Glomerular visceral epithelial cell (primary cell): ENCODE measurements at regions not wholly inside any gene's neighbourhood (a gene's known extent, or its start where the extent isn't known, plus 50 kb on each side); places are given as distances from the start of the nearest gene placed in this dataset.
A peak's percentile ranks its signal among the peaks of the same experiment; 100 is the strongest.
"Not testable (repeated sequence)": the region's sequence is repeated elsewhere in the genome, so short reads cannot be mapped to it uniquely, and the experiment has no call there.

Experiments
- DNase-seq: peaks from one replicate; pipeline ENCODE4 v3.0.0-alpha.2; 2016; ENCODE audit errors: extremely low spot score

DNA sequence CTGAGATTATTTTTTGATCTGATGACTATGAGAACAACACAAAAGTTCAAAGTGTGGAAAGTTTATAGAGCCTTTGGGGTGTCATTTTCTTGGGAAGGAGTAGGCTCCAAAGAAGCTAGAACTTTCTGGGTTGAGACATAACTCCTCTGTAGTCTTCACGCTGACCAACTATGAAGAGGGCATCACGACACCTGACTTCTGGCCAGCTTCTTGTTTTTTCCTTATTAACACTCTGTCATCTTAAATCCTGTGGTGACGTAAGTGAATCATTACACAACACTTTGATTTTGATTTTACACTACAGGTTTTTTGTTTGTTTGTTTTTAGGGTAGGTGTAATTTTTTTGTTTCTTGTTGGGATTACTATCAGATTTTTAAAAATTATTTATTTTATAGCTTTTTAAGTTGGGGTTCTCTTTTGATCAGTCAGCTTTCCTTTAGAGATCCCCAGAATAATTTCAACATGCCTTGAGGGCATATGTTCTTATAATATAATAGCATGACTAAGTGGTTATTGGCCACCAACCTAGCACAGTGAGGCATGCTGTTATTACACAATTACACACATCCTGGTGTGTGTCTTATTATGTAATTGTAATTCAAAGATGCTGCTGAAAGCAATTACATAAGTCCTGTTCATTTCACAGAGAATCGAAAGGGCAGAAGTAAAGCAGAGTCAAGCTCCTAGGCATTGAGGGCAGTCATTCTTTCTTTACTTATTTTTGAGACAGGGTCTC, 281.6 kb upstream of the NOTCH2NLA start:
- not testable (repeated sequence) for DNase-seq

DNA sequence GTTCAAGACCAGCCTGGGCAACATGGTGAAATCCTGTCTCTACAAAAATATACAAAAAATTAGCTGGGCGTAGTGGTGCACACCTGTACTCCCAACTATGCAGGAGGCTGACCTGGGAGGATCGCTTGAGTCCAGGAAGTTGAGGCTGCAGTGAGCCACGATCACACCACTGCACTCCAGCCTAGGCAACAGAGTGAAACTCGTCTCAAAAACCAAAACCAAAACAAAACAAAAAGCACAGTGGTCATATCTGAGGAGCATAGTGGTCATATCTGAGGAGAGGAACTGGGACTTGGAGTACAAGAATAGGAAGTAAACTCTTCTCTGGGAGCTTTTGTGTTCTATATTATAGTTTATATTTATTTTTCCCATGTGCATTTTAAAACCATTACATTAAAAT, 275.3 kb upstream of the NOTCH2NLA start:
- DNase-seq, result not testable (repeated sequence)

DNA sequence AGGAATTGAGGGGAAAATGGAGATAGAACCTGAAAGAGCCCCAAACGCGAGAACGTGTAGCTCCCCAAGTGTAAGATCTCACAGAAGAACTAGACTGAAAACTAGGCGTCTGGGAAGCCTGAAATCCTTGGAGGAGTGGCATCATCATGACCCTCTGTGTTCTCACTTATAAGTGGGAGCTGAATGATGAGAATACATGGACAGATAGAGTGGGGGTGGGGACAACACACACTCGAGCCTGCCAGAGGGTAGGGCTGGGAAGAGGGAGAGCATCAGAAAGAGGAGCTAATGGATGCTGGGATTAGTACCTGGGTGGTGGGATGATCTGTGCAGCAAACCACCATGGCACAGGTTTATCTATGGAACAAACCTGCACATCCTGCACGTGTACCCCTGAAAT, 258.7 kb upstream of the NOTCH2NLA start:
- not testable (repeated sequence) for DNase-seq

DNA sequence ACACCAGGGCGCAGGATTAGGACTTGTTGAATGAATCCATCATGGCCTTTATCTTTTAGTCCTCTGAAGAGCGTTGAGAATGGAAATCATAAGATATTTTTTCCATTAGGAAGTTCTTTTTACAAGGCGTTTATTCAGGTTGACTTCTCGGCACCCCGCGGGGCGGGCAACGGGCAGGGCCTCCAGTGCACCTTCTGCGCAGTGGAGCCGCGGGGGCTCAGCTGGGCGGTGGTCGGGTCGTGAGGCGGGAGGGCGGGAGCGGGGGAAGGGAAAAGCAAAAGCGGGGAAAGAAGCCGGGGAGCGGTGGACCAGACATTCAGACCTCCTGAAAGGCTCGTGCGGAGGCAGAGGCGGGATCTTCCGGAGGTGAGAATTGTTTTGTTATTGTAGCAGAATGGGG, 258.3 kb upstream of the NOTCH2NLA start:
- DNase-seq, result not testable (repeated sequence)

DNA sequence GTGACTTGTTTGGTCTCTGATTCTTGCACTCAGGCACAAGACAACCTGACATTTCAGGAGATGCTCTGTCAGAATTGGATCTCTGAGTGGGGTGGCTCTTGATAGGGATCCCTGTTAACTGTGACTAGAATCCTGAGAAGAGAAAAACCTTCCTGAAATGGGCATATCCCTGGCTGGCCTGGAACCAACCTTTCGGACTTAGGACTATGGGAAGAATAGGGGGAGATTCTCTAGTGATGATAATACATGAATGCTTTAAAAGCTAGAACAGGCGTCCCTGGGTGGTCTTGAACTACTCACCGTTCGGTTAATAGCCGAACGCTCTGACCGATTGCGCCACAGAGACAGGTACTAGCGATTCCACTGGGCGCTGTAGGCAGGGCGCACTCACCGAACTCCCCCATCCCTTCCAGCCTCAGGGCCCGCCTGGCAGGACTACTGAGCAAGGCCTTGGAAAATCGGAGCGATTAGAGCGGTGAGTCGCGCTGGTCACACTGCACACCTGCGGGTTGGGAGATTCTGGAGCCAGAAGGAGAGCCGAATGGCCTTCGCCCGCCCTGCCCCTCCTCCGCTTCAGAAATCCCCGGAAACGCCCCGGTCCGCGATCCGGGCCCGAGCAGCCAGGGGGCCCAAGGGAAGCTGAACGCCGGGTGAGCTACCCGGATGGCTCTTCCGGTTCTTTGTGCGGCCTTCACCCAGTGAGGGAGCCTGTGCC, 257.6 kb upstream of the NOTCH2NLA start:
- peak; percentile 37 for DNase-seq

DNA sequence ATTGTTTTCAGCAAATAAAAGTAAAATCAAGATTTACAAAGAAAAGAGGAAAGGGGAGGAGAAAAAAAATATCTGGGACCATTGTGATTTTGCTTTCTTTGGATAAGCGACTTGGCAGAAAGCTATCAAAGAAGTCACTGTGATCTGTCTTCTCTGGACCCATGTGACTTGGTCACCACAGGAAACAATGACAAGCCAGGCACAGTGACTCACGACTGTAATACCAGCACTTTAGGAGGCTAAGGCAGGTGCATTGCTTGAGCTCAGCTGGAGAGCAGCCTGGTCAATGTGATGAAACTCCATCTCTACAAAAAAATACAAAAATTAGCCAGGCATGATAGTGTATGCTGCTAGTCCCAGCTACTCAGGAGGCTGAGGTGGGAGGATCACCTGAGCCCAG, 255.4 kb upstream of the NOTCH2NLA start:
- not testable (repeated sequence) for DNase-seq

DNA sequence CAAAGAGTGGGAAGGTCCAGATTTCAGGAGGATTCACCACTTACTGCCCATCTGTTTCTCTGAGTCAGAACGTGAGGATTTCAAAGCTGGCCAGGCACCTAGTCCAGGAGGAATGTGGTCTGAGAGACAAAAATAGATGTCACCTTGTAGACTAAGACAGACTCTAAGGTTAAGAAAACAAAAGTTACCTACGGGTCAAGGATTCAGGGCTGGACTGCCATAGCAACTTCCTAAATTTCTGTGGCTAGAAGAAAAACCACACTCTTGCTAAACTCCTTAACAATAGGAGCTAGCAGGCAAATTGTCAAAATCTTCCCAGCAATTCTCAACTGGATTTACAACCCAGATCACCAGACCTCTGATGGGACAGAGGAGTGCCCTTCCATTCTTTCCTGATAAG, 250.4 kb upstream of the NOTCH2NLA start:
- peak; percentile 59 for DNase-seq

DNA sequence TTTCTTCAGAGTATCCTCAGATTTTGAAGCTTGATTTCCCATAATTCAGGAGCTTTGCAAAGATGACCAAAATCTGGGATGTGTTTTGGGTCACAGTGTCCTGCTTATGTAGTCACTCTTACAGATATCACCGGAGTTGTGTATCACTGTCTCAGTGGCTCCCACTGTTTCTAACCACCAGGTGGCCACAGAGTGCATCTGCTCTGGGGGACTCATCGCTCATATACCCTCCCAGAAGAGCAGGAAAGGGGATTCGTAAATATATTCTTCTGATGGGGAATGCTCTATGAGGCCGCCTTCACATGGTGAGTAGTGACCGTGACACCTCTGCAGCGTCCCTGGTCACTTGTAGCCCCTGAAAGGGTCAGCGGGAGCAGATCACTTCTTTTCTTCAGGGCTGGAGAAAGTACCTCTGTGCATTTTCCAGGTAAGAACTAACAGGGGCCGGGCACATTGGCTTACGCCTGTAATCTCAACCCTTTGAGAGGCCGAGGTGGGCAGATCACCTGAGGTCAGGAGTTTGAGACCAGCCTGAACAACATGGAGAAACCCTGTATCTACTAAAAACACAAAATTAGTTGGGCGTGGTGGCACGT, 249.4 kb upstream of the NOTCH2NLA start:
- DNase-seq, result peak; percentile 32

DNA sequence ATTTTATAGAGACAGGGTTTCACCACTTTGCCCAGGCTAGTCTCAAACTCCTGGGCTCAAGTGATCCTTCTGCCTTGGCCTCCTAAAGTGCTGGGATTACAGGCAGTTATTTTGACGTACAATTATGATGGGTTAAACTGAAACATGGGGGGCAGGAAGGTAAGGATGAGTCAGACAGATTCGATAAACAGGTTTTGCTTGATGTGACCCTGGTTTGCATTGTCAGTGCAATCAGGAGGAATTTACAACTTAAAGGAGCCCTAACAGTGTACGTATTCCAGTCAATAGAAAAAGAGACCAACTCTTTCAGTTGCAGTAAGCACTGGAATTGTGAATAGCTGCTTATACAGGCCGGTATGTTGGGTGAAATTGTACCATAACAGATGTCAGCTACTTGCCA, 246.3 kb upstream of the NOTCH2NLA start:
- DNase-seq, result not testable (repeated sequence)

DNA sequence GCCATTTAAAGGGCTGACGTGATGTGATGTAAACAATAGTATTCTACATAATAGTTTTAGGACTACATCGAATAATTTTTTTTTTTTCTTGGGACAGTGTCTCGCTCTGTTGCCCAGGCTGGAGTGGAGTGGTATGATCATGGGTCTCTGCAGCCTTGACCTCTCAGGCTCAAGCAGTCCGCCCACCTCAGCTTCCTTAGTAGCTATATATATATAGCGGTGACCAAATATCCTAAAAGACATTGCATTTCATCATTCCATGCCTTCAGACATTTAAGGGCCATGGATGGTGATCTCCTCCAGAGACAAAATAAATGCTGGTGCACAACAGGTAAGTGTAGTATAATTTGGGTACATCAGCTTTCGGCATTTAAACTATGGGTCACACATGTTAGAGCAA, 245.4 kb upstream of the NOTCH2NLA start:
- not testable (repeated sequence) for DNase-seq

DNA sequence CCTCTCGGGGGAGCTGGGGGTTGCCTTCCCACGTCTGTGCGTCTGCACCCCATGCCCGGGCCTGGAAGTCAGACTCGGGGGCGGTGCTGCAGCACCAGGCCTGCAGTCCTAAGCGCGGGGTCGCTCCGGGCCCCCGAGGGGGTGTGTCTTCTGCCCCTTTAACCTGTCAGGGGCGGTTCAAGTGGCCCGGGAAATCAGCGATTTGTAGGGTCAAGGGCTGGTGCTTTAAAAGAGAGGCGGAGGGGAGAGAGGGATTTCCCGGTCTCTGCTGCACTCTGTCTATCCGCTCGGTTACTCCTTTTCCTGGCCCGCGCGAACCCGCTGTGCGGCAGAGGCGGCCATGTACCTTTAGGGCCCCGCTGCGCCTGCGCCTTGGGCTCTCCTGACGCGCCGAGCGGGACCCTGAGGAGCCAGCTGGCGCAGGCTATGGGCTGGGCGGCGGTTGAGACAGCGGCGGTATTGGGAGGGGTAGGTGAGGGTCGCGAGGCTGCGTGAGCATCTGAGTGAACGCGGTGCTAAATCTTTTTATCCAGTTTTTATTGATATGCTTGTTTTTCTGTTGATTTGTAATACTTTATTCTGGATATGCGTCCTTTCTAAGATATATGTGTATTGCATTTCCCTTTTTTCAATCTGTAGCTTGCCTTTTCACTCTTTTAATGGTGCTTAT, 243.5 kb upstream of the NOTCH2NLA start:
- peak; percentile 59 for DNase-seq

DNA sequence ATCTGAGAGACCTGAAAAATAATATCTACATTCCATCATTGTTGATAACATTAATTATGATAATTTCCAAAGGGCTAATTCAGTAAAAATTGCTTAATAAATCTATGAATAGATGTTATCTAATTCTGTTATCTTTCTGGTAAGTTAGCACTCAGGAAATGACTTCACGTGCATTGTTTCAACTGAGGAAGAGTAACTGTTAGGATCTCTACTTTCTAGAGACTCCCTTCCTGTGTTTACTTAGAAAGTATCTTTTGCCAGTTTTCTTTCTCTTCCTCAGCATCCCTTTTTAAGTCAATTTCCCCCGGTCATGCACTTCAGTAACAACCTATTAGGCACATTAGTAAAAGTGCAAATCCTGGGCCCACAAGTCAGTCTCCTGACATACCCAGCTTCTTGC, 231.1 kb upstream of the NOTCH2NLA start:
- not testable (repeated sequence) for DNase-seq

DNA sequence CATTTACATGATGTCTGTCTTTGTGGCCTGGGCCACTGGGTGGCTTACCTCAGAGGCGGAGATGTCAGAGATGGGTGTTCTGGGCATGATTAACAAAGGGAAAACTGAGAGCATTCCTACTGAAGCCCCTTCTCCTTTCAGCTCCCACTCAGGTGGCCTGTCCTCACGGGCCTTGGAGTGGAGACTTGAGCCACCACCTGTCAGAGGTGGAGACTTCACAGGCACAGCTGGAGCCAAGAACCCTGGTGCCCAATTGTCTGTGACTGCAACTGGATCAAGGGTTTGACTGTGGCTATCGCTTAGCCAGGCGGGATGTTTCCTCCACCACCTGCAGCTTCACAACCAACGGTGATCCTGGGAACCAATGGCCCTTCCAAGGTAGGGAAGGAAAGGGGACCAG, 230.5 kb upstream of the NOTCH2NLA start:
- not testable (repeated sequence) for DNase-seq

DNA sequence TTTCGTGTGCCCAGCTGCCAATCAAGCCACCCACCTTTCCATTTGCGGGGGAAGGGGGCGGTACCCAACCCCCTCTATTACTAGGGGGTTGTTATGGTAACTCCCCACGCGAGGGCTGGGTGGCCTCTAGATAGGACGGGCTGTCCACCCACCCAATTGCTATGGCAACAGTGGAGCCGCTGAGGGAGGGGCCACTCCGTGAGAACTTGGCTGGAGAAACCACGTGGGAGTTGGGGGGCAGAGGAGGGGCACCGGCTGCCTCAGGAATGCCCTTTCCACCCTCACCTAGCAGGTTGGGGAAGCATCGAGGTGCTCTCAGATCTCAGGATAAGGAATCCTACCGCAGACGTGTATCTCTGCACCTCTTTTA, 220.0 kb upstream of the NOTCH2NLA start:
- DNase-seq, result not testable (repeated sequence)

DNA sequence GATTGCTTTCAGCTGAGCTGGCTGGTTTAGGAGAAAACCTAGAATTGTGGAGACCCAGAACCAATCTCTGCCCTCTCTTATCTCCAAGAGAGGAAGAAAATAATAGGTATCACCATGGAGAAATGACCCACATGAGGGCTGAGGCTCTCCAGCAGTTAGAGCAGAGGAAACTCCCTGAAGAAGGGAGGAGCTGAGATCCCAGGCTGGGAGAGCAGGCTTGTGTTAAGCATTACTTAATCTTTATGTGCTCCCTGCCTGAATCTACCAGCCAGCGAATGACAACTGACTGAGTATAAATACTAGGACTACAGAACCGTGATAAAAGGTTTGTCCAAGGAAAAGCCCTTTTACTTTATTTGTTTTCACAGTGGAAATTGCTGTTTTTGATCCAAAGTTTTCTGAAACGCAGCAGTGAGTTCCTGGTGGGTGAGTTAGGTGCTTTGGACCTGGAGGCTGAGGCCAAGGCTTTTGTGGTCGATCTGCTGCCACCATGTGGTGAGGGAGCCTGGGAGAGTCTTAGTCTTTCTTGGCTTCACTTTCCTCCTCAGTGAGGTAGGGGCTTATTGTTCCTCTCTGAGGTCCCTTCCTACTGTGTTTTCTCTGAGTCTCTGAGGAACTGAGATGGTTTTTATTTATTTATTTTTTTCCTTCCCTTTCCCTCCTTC, 219.5 kb upstream of the NOTCH2NLA start:
- DNase-seq, result not testable (repeated sequence)

DNA sequence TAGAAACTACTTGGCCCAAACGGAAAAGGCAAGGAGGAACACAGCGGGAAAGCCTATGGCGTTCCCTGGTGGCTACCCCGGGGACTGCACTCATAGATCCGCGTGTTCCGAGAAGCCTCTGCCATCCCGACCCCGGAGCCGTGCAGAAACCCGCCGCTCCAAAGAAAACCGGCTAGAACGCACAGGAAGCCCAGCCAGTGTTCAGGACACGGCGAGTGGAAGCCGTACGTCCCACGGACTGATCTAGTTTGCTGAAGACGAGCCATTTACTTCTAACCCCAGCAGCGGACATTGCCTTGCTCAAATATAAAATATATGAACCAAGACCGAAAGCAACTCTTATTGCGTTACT, 215.0 kb upstream of the NOTCH2NLA start:
- DNase-seq, result peak; percentile 3

DNA sequence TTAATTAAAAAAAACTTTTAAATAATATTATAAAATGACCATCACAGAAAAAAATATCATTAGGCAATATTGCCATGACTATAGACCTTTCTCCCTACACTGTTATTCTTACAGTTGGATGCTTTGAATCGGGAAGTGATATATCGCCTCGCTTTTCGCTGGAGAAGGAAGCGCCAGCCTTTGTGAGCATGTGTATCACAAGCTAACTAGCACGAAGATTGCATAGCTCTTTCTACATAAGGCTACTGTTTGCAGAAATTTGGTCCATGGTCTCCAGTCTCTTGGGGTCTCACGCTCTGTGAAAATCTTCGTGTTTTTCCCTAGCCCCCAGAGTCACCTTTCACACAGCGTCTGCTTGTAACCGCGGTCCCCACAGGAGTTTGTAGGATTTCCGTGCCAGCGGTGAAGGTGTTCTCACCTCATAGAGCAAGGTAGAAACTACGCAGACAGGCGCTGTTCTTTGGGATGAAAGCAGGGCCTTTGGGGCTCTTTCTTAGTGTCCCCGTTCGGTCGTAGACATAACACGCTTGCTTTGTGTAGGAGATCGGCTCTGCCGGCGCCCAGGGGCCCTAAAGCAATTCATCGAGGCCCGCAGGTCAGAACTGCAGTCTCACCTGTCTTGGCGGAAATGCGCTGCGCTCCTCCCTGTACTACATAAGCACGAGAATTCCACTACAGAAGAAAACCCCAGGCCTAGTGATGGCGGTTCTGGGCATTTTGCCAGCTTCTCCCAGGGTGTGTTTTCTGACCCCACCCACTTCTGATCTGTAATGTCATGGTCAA, 214.5 kb upstream of the NOTCH2NLA start:
- DNase-seq, result not testable (repeated sequence)

DNA sequence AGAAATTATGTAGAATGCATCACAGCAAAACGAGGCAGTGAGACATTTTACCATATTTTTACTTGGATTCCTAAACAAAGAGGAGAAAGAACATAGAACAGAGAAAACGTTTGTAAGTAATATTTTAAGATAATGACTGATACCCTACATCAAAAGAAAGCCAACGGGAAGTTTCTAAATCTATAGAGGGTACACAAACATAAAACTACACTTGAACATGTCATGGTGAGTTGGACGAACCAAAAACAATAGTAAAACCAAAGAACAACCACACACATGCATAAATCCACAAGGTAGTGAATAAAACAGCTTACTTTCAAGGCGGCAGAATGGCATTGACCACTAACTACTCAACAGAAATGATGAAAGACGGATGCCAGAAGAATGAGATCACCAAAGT, 209.7 kb upstream of the NOTCH2NLA start:
- DNase-seq, result peak; percentile 9

DNA sequence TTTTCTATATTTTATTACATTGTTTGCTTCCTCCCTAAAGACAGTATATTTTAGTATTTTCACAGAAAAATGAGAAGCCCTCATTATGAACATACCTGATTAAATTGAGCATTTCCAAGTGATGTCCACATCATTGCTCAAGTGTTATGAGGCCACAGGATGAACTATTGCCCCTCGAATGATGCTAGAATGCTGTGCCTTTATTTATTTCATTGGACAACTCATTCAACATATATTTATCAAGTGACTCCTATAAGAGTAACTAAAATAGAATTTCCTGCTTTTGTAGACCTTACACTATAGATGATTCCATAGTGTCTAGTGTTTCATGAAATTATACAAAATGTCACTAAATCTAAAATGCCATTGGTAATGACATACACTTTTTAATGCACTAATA, 187.8 kb upstream of the NOTCH2NLA start:
- DNase-seq, result not testable (repeated sequence)

DNA sequence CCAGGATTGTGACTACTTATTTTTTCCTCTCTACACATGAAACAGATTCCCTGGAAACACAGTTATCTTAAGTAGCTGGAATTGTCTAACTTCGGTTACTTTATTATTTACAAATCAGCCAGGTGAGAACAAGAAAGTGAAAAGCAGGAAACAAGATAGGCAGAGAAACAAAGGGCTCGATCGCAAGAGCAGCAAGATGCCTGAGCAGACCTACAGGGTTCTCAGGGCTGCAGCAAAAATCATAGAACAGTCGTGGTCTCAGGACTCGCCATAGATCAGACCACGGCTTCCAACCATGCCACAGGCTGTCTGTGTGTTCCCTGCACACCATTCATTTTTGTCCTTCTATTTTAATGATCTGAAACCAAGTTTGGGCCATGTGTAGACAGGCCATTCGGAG, 186.2 kb upstream of the NOTCH2NLA start:
- not testable (repeated sequence) for DNase-seq

DNA sequence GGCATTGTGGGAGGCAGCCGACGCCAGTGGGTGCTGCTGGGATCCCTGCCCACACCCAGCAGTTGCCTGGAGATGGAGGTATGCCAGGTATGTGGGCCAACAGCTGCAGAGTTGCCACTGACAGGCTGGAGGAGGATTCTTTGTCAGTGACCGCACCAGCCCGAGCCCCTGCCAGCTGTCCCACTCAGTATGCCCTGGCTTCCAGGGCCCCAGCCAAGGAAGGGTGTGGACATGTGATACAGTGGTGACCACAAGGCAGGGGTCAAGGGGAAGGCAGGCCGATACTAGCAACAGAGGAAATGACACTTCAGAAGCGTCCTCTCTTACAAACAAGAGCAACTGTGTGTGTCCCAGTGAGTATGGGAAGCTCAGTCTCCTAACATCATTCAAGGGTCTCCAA, 185.1 kb upstream of the NOTCH2NLA start:
- DNase-seq, result peak; percentile 64
